Astrocyte of the cerebellum (primary cell): ENCODE measurements at regions not wholly inside any gene's neighbourhood (a gene's known extent, or its start where the extent isn't known, plus 50 kb on each side); places are given as distances from the start of the nearest gene placed in this dataset.

Experiments used
- DNase-seq: peaks from one replicate; pipeline ENCODE4 v3.0.0-alpha.2; 2011; ENCODE audit warnings: low read depth
- H3K4me3 ChIP-seq: 2 replicates; pipeline ENCODE4 v1.5.1; 2011; ENCODE audit warnings: mild to moderate bottlenecking, low read depth, low read length, moderate library complexity
- CTCF ChIP-seq: IDR thresholded peaks from 2 replicates; pipeline ENCODE4 v1.5.1; 2012; ENCODE audit warnings: low read length, low read depth, moderate library complexity, mild to moderate bottlenecking; ENCODE audit errors: missing control alignments
- in situ Hi-C: cut with HindIII; loops from 2 replicates; pipeline ENCODE4 v1.10.0; 2017; ENCODE audit warnings: low sequenced_read_pairs

GRCh38 chr22:27485842-27486241 is 315.7 kb downstream of the MN1 start:
- no peak for TF ChIP-seq CTCF
- H3K4me3 ChIP-seq = no peak overlapping the region
- in situ Hi-C loops = no loop called here
- no peak for DNase-seq

GRCh38 chr22:27487600-27488452 is 313.7 kb downstream of the MN1 start:
- peak; percentile 53 for DNase-seq
- in situ Hi-C loops = no loop called here
- no peak overlapping the region for H3K4me3 ChIP-seq
- peak; percentile 19 for TF ChIP-seq CTCF

- TF ChIP-seq CTCF = peak; percentile 5
- DNase-seq = no peak
- in situ Hi-C loops = no loop called here
- H3K4me3 ChIP-seq = no peak overlapping the region
Measured at GRCh38 chr22:27488456-27489177, 312.9 kb downstream of the MN1 start.

- no peak for TF ChIP-seq CTCF
- no peak for DNase-seq
- in situ Hi-C loops = no loop called here
- no peak overlapping the region for H3K4me3 ChIP-seq
Measured at GRCh38 chr22:27489178-27489675, 312.3 kb downstream of the MN1 start.

- no peak for TF ChIP-seq CTCF
- in situ Hi-C loops = no loop called here
- no peak overlapping the region for H3K4me3 ChIP-seq
- no peak for DNase-seq
Measured at GRCh38 chr22:27490080-27490479, 311.5 kb downstream of the MN1 start.

- H3K4me3 ChIP-seq = no peak overlapping the region
- no peak for TF ChIP-seq CTCF
- DNase-seq = no peak
- in situ Hi-C loops = no loop called here
Measured at GRCh38 chr22:27491888-27492287, 309.7 kb downstream of the MN1 start.
